GM18873 (cell line): ENCODE measurements at regions not wholly inside any gene's neighbourhood (a gene's known extent, or its start where the extent isn't known, plus 50 kb on each side); places are given as distances from the start of the nearest gene placed in this dataset.
A peak's percentile ranks its signal among the peaks of the same experiment; 100 is the strongest.

Experiments
- ATAC-seq: cut with Tn5 transposase; IDR thresholded peaks from one replicate; pipeline ENCODE4 v1.9.1; 2021; ENCODE audit warnings: mild to moderate bottlenecking, moderate library complexity, moderate number of reproducible peaks; ENCODE audit not compliant: unreplicated experiment, low FRiP score

DNA sequence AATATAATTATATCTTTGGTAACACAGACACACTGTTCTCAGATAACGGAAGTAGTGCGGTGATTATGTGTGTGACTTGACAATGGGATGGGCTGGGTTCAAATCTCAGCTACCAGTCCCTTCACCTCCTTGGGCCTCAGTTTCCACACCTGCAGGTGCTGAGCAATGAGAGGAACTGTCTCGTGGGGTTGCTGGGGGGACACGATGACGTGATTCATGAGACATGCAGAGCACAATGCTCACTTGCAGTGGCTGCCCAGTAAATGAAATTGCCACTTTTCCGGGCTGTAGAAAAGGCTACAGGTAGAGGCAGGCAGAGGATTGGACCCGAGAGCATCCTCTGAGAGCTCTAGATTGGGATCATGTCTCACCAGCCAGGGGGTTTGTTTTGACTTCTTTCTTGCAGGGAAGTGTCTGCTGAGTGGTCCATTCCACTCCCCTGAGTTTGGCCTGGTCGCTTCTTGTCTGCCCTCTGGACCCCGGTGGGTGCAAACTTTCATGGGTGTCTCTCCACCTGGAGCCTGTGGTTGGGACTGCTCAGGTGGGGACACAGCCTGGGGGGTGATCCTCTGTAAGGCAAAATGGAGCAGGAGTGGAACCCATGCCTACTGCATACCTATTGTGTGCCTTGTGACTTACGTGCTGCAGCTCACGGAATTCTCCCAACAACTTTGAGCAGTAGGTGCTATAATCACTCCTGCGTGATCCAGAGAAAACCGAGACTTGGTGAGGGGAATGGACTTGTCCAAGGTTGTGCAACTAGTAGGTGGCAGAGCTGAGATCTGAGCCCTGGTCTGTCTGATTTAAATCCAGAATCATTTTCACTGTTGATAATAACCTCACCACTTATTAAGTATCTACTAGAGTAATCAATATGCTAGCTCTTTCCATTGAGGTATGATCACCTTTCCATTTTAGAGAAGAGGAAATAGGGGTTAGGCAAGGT lies 147.2 kb downstream of the CEBPB start:
- no peak for ATAC-seq

DNA sequence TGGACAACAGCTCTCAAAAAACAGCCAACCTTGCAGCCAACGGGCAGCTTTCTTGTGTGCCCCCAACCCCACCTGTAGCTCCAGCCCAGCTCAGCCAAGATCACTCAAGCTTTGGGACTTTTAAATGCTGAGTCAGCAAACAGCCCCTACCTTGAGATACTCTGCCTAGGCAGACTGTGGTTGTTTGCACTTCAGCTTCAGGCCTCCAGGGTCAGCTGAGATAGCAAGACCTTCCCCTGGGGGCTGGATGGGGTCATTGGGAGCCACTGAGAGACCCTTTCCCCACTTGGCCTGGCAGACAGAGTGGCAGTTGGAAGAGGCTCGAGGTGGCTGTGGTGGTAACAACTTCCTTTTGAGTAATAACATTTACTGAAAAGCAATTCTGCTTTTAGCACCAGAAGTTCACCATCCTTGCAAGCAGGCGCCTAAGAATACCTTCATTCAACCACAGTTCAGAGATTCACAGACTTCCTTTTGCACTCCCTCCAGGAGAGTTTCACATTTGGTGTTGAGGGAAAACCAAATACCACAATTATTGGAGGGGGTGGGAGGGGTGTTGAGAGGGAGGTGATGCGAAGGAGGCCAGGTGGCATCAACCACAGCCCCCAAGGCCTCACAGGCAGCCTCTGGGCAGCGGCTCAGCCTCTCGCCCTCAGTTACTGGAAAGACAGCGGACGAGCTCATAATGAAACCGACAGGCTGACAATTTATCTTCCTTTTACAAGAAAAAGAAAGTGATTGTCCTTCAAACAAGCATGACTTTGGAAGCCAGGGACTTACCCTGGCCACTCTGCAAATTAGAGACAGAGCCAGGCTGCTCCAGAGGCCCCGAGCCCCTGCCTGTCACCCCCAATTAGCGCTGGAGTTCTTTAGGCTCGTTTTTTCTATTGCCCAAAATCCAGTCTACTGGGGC lies 148.1 kb downstream of the CEBPB start:
- ATAC-seq, result peak; percentile 60

DNA sequence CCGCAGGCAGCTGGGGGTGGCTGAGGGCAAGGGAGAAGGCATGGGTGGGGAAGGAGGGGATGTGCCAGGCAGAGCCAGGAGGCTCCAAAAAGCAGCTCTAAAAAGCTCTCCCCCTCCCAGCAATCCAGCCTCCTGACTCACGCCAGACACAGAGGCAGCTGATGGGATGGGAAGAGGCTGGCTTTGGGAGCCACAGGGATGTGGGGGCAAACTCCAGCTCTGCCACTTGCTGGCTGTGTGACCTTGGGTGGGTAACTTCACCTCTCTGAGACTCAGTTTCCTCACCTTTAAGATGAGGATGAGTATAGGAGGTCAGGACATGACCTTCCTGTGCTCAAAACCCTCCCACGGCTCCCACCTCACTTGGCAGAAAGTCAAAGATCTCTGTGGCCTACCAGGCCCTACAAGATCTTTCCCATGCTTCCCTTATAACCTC lies 148.9 kb downstream of the CEBPB start:
- ATAC-seq, result no peak

DNA sequence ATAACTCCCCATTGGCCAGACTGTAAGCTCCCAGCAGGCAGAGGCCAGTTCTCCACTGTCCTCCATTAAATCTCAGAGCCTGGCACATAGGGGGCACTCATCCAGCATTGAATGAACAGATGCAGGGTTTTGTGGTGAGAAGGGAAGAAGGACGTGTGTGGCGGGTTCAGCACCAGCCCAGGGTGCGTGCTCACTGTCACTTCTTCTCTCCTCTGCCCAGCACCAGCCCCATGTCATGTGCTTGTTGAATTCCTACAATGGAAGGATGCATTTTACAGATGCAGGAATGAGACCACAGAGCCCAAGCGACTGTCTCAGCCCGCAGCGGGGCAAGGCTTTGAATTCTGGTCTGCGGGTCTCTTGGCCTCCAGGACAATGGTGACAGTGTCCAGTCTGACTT lies 149.9 kb downstream of the CEBPB start:
- ATAC-seq, result no peak

DNA sequence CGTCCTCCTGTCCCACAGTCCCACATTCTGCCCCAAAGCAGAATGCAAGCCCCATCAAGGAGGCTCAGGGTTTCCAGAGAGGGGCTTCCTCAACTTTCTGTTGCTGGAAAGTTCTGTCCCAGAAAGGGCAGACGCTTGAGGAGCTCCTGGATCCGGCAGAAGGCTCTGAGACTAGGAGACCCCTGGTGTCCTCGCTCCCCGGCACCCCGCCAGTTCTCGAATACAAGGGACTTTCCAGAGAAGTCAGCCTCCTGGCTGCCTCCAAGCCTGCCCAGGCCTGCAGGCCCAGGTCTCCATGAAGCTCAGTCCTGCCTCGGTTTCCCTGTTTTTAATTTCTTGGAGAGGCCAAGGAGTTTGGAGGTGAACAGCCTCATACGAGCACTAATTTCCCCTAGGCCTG lies 150.4 kb downstream of the CEBPB start:
- ATAC-seq, result no peak

DNA sequence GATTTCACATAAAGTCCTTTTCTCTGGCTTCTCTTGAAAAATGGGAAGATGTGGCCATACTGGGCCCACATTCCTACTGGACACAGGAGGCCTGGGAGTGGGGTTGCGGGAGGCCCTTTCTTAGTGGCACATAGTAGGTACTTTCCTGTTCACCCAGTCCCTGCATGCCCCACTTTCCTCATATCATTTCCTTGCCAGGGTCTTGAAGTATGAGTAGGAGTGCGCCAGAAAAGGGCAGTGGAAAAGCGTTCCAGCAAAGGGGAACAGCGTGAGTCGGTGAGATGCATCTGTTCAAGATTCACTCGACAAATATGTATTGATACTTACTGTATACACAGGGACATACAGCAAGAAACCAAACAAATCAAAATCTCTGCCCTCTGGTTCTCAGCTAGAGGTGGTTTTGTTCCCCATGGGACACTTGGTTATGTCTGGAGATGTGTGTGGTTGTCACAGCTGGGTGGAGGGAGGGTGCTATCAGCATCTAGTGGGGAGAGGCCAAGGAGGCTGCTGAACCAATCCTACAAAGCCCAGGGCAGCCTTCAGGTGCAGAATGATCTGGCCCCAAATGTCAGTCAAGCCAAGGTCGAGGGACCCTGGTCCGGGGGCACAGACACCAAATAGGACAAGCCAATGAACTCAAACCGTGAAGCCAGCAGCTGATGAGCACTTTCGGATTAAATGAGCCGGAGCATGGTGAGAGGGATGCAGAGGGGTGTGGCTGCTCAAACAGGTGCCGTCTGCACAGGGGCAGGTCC lies 151.4 kb downstream of the CEBPB start:
- no peak for ATAC-seq

DNA sequence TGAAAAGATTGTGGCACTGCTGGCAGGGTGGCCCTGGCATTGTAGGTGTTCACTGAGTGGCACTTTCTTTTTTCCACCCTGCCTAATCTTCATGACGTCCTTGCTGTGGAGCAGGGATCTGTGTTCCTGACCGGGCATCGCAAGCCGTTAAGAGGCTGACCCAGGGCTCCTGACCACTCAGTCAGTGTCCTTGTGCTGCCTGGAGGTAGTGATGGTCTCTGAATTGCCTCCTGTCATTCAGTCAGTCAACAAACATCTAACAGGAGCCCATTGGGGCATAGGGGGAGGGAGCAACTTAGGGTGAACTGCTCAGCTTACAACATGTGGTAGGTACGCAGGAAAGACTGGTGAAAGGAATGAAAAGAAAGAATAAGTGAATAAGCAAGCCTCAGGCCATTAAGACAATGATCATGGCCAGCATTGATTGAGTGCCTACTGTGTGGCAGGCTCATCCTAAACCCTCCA lies 152.0 kb downstream of the CEBPB start:
- no peak for ATAC-seq

DNA sequence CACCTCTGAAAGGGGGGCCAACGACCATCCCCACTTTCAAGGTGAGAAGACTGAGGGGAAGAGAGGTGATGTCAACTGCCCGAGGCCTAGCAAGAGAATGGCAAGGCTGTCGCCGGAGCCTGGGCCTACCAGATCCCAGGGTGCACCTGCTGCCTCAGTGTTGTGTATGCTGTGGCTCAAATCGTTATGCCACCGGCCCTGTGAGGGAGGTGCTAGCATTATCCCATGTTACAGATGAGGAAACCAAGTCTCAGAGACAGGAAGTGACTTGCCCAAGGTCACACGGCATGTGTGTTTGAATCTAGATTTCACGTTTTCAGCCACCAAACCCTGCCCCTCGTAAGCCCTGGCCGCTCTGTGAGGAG lies 152.5 kb downstream of the CEBPB start:
- ATAC-seq, result no peak

DNA sequence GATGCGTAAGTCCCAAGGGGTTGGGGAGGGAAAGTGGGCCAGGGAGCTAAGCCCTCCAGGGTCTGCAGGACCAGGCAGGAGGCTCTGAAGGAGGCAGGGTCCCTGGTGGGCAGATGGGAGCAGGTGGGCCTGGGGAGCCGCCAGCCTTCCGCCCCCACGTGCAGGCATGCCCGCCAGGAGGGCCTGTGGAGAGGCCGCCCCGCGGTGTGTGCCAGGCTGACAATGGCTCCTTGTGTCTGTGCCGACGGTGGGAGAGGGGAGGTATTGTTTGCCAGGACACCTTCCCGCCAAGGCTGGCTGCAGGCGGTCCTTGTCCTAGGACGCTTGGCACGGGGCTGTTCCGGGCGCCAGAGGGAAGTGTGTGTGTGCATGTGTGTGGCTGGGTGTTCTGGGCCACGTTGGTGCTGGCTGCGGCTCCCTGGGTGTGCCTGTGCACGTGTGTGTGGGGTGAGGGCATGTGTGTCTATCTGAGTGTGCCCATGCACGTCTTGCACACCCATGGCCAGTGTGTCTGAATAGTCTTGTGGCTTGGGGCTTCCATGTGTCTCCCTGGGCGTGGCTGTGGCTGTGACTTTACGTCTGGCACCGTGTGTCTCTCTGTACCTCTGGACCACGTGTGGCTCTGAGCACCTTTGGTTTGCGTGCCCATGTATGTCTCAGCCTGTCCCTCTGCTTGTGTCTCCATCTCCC lies 153.0 kb downstream of the CEBPB start:
- no peak for ATAC-seq

DNA sequence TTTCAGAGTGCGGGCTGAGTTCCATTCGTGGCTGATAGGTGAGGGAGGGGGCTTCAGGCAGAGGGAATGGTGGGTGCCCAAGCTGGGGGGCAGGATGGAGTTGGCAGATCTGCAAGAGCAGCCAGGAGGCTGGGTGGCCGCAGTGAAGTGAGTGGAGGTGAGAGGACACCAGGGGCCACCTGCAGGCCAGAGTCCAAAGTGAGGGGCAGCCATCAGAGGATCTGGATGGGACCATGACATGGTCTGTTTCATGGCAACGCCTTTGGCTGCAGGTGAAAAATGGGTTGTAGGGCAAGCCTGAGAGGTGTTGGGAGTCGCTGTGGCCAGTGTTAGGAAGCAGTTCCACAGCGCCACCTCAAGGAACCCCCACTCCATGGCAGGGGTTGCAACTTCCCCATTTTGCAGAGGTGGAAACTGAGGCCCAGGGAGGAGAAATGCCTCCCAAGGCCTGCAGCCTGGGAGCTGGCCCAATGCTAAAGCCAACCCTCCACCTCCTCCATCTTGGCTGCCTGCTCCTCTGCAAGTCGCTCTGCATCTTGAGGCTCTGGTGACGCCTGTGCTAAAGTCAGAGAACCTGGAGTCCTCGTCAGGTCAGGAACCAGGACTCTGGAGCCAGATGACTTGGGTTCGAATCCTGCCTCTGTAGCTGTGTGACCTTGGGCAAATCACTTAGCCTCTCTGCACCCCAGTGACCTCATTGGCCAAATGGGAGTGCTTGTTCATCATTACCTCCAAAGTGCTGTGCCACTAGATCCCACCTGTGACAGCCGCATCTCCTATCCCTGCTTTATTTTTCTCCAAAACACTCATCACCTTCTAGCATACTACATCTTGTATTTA lies 153.8 kb downstream of the CEBPB start:
- ATAC-seq, result no peak

DNA sequence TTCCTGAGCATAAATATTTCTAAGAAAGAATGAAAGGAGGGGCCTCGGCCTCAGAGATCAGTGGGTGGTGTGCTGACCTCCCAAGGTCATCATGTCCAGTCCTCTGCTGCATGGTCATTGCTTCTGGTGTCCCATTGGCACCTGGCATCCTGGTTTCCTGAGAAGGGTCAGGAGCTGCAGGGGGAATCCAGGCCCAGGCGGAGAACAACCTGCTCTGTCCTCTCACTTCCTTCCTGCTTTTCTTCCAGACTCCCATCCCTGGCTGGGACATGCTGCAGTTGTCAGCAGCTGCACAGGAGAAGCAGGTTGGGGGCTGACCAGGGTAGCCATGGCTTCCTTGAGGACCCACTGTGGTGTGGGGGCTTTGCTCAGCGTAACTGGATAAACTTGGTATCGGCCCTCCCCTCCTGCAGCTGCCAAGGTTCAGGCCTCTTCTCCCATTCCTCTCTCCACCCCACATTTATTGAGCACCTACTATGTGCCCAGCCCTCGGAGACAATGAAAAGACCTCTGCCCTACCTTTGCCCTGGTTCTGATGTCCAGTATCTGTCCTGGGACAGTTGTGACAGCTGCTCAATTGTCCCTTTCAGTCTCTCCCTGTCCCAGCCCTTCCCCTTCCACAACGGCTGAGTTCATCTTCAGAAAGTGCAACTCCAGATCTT lies 155.2 kb downstream of the CEBPB start:
- no peak for ATAC-seq

DNA sequence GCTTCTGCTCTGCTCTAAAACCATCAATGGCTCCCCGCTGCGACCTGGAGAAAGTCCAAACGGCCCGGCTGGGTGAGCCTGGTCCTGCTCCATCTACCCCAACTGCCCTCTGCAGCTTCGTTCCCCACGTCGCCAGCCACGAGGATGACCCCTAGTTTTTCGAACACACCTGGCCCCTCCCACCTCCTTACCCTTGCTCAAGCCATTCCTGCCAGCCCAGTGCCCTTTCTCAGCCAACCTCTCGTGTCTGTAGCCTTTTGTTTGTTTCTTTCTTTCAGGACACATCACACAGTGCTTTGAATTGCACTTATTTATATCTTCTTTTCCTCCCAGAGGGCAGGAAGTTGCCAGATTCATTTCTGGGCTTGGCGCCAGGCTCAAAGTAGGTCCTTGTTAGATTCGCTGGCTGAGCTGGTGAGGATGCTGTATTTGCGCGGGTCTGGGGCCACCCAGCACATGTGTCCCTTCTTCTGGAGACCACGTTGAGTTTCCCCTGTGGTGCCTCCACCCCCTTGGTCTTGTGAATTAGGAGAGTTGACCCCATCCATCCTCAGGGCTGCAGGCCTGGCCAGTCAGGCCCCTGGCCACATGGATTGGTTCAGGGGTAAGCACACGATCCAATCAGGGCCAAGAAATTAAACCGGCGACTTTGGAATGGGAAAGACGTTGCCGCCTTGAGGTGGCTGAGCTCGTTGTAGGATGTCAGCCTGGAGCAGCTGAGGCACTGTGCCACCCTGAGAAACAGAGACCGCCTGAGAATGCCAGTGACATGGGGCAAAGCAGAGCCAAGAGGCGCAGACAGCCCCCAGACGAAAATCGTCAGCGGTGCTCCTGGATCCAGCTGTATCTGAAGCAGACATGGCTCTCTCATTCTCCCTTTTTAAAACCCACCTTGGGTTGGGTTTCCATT lies 156.0 kb downstream of the CEBPB start:
- ATAC-seq, result no peak

DNA sequence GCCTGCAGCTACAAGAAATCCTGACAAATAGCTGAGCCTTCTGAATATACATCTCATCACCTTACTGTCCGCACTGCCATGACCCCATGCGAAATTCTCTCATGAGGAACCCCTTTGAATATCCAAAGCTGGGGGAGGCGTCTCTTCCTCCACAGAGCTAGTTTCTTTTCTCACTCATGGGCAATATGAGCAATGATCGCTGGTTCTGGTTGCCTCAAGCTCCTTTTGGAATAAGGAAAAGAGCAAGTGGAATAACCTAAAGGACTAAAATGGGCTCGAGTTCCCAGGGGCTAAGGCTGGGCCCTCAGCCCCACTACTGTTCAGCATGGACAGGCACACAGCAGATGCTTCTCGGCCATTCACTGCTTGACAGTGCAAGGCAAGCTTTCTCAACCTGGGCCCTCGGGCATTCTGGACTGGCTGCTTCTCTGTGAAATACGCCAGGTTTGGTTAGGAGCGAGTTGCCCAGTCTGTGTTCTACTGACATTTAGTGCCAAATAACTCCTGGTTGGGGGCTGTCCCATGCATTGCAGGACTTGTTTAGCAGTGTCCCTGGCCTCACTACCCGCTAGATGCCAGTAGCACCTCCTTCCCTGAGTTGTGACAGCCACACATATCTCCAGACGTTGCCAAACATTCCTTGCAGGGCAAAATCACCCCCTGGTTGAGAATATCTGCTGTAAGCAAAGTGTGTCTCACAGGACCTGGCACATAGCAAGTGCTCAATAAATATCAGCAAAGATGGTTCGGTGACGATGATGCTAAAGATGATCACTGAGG lies 156.8 kb downstream of the CEBPB start:
- ATAC-seq, result no peak

DNA sequence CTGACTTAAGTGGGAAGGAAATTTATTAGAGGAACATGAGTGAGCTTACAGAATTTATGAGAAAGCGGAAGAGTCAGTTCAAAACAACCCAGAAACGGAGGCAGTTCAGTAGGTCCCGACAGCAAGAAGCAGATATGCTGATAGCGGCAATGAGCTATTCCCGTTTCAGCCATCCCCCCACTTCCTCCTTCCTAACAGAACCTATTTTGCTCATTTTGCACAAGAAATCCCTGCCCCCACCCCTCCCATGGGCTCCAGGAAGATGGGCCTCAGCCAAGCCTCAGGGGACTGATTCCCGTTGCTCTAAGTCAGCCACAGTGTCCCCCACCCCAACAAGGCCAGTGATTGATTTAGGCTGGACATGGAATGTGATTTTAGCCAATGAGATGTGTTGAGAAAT lies 157.5 kb downstream of the CEBPB start:
- no peak for ATAC-seq

DNA sequence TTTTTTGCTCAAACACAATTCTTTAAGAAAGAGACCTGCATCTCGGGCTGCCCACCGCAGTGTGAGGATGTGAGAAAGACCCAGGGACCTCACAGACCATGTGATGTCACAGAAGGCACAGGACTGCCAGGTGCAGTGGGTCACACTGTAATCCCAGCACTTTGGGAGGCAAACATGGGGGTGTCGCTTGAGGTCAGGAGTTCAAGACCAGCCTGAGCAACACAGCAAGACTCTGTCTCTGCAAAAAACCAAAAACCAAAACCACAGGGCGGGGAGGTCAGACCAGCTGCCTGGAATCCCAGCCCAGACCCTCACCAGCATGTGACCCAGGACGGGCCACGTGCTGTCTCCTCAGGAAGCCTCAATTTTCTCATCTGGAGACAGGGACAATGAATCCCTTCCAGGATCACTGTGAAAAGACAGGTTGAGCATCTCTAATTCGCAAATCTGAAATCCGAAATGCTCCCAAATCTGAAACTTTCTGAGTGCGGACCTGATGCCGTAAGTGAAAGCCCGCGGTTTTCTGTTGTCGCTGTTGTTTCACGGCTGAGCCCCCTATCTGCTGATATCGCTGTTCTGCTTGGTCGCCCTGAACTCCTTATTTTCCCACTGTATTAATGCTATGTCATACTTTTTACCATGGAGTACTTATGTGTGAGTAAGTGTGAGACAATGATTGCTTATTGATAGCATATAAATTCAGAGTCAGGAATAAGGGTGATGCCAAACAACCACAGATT lies 159.5 kb upstream of the PTPN1 start:
- no peak for ATAC-seq

DNA sequence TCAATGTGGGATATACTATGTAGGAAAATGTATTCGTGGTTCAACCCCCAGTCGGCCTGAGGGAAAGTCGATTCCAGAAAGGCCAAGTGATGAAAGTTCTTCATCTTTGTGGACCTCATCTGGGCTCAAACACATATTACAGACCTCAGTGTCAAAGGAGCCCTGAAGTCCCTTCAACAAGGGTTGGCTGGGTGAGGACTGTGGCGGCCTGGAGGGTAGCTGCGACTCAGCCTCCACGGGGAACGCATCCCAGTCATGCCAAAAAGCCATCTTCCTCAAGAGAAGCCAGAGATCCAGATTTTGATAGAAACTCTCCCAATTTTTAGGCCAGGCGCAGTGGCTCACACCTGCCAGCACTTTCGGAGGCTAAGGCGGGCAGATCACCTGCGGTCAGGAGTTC lies 158.6 kb upstream of the PTPN1 start:
- no peak for ATAC-seq
